Panc1 (cell line): ENCODE measurements at regions not wholly inside any gene's neighbourhood (a gene's known extent, or its start where the extent isn't known, plus 50 kb on each side); places are given as distances from the start of the nearest gene placed in this dataset.

Experiments used
- ATAC-seq: fragments of 200-7000 bp; cut with Tn5 transposase; 2 replicates; pipeline ENCODE4 v1.9.1; 2020; ENCODE audit warnings: mild to moderate bottlenecking, moderate library complexity
- BruUV-seq: library from RNA; stranded (reverse); fragments of 400-500 nt; replicated peaks from 2 replicates; lab custom pipeline; 2021; lab: Mats Ljungman, UMichigan
- CTCF ChIA-PET: fragments of 300-600 bp; sonication (Branson Sonifier 250); formaldehyde crosslinking; loops from one replicate; lab custom pipeline; 2022; ENCODE audit warnings: antibody characterized with exemption; lab: Charles Lee
- POLR2A ChIA-PET: fragments of 300-600 bp; sonication (Branson Sonifier 250); formaldehyde crosslinking; loops from one replicate; lab custom pipeline; 2022; ENCODE audit warnings: antibody characterized with exemption; lab: Charles Lee
- DNase-seq: peaks from one replicate; pipeline ENCODE4 v3.0.0-alpha.2; 2010; ENCODE audit warnings: low read depth, low spot score
- H3K27ac ChIP-seq: 2 replicates; pipeline ENCODE4 v1.5.1; 2011; ENCODE audit warnings: mild to moderate bottlenecking, low read length, inconsistent platforms
- H3K27me3 ChIP-seq: fragments of 200-500 bp; sonication (Bioruptor generic); 2 replicates; pipeline ENCODE4 v1.6.0; 2014; ENCODE audit warnings: low read length, inconsistent platforms; ENCODE audit not compliant: control insufficient read depth, insufficient read depth
- H3K36me3 ChIP-seq: fragments of 200-500 bp; sonication (Bioruptor generic); 2 replicates; pipeline ENCODE4 v1.5.1; 2014; ENCODE audit warnings: inconsistent platforms, mild to moderate bottlenecking, low read length, moderate library complexity; ENCODE audit not compliant: control insufficient read depth, insufficient read depth
- H3K4me1 ChIP-seq: 2 replicates; pipeline ENCODE4 v1.5.1; 2011; ENCODE audit warnings: inconsistent platforms, mild to moderate bottlenecking, low read length, moderate library complexity; ENCODE audit not compliant: control insufficient read depth, insufficient read depth
- H3K4me3 ChIP-seq, 2 experiments: 2 replicates each; pipeline ENCODE4 v1.5.1; 2011 to 2012; ENCODE audit warnings: low read depth in 2 of 2, low read length in 2 of 2, mild to moderate bottlenecking in 2 of 2, inconsistent platforms in 1 of 2, moderate library complexity in 1 of 2
- H3K9me3 ChIP-seq: fragments of 200-500 bp; sonication (Bioruptor generic); 2 replicates; pipeline ENCODE4 v1.5.1; 2014; ENCODE audit warnings: low read depth, mild to moderate bottlenecking, inconsistent platforms, low read length, moderate library complexity; ENCODE audit not compliant: control insufficient read depth, insufficient read depth
- POLR2AphosphoS5 ChIP-seq: IDR thresholded peaks from 2 replicates; pipeline ENCODE4 v1.6.1; 2012; ENCODE audit warnings: mild to moderate bottlenecking, low read depth, low read length, moderate library complexity
- SIN3A ChIP-seq: IDR thresholded peaks from 2 replicates; pipeline ENCODE4 v1.6.1; 2012; ENCODE audit warnings: low read depth, mild to moderate bottlenecking, low read length, moderate library complexity, borderline replicate concordance; ENCODE audit not compliant: insufficient read depth
- TCF7L2 ChIP-seq: IDR thresholded peaks from 2 replicates; pipeline ENCODE4 v1.6.1; 2011; ENCODE audit warnings: mild to moderate bottlenecking, low read depth, low read length, inconsistent platforms
- in situ Hi-C: cut with HindIII; loops from 2 replicates; pipeline ENCODE4 v1.10.0; 2016; ENCODE audit warnings: low sequenced_read_pairs, low pct_unique_long_range_greater_than_20kb
- intact Hi-C: fragments of 100-400 bp; cut with micrococcal nuclease; formaldehyde crosslinking; loops from one replicate; pipeline ENCODE4 v1.10.0; 2022; ENCODE audit not compliant: unreplicated experiment
- TF ChIP-seq, protein P1 (sequence below): fragments of 450-650 bp; IDR thresholded peaks from 2 replicates; pipeline ENCODE4 v1.5.1; 2017; ENCODE audit warnings: mild to moderate bottlenecking
- TF ChIP-seq, protein P2 (sequence below), 2 experiments: IDR thresholded peaks; 2 replicates each; pipeline ENCODE4 v1.6.1; 2011 to 2012; ENCODE audit warnings: low read depth in 2 of 2, control low read depth in 1 of 2, low read length in 1 of 2, mild to moderate bottlenecking in 1 of 2, moderate library complexity in 1 of 2; ENCODE audit not compliant: insufficient read depth in 1 of 2

DNA sequence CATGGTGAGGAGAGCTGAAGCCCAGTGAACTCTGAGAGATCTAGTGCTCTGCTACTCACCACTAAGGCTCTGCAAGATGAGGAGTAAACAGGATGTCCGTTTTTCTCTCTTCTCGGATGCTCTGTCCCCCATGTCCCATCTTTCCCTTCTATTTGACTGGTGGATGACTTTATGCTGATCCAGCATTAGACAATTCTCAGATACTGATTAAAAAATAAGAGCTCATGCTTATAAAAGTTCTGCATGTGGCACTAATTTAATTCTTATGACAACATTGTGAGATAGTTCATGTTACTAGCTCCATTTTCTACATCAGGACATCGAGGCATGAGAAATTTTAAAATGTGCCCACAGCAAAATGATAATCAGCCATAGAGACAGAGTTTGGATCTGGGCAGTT is 77.0 kb downstream of the HMHB1 start:
- ATAC-seq (no peak), DNase-seq (no peak)
- BruUV-seq = no TSS peak
- intact Hi-C loops (no loop called here), in situ Hi-C loops (no loop called here)
- CTCF ChIA-PET = no interaction called here
- no peak overlapping the region for H3K4me3 ChIP-seq
- H3K4me1 ChIP-seq = no peaks in the 10 kb centered on the region
- H3K9me3 ChIP-seq = no peaks in the 10 kb centered on the region
- no peak for TF ChIP-seq POLR2AphosphoS5
- H3K36me3 ChIP-seq = no peaks in the 10 kb centered on the region
- H3K27ac ChIP-seq = no peak overlapping the region
- POLR2A ChIA-PET = no interaction called here
- H3K27me3 ChIP-seq = no peaks in the 10 kb centered on the region

DNA sequence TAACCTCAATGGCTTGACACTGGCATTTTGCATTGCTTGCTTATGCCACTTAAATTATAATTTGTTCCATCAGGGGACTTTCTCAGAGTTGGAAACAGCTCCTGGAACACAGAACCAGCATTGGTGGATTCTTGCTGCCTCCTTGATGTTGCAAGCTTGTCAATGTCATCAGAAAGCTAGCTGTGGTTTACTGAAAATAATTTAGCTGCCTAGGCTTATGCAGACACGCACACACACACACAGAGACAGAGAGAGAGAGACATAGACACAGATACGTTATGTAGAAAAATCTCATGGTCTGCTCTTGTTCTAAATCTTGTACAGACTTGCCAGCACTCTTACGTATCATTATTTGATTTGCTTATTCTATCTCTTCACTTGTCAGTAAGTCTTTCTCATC is 78.0 kb downstream of the HMHB1 start:
- no peak overlapping the region for H3K27ac ChIP-seq
- ATAC-seq (no peak), DNase-seq (no peak)
- no peaks in the 10 kb centered on the region for H3K27me3 ChIP-seq
- H3K4me3 ChIP-seq = no peak overlapping the region
- POLR2A ChIA-PET = interaction anchor here (0.6 kb wide), 3 partner anchors 16 to 1075 kb away, joined by 4 to 7 read pairs (median 5); no protein-coding TSS in a partner anchor
- no TSS peak for BruUV-seq
- H3K36me3 ChIP-seq = no peaks in the 10 kb centered on the region
- no peaks in the 10 kb centered on the region for H3K9me3 ChIP-seq
- intact Hi-C loops = no loop called here
- H3K4me1 ChIP-seq = no peaks in the 10 kb centered on the region
- in situ Hi-C loops = no loop called here
- TF ChIP-seq, protein P1, sequence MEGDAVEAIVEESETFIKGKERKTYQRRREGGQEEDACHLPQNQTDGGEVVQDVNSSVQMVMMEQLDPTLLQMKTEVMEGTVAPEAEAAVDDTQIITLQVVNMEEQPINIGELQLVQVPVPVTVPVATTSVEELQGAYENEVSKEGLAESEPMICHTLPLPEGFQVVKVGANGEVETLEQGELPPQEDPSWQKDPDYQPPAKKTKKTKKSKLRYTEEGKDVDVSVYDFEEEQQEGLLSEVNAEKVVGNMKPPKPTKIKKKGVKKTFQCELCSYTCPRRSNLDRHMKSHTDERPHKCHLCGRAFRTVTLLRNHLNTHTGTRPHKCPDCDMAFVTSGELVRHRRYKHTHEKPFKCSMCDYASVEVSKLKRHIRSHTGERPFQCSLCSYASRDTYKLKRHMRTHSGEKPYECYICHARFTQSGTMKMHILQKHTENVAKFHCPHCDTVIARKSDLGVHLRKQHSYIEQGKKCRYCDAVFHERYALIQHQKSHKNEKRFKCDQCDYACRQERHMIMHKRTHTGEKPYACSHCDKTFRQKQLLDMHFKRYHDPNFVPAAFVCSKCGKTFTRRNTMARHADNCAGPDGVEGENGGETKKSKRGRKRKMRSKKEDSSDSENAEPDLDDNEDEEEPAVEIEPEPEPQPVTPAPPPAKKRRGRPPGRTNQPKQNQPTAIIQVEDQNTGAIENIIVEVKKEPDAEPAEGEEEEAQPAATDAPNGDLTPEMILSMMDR = no peak
- TF ChIP-seq TCF7L2 (no peak), SIN3A (no peak), POLR2AphosphoS5 (no peak)
- TF ChIP-seq, protein P2, sequence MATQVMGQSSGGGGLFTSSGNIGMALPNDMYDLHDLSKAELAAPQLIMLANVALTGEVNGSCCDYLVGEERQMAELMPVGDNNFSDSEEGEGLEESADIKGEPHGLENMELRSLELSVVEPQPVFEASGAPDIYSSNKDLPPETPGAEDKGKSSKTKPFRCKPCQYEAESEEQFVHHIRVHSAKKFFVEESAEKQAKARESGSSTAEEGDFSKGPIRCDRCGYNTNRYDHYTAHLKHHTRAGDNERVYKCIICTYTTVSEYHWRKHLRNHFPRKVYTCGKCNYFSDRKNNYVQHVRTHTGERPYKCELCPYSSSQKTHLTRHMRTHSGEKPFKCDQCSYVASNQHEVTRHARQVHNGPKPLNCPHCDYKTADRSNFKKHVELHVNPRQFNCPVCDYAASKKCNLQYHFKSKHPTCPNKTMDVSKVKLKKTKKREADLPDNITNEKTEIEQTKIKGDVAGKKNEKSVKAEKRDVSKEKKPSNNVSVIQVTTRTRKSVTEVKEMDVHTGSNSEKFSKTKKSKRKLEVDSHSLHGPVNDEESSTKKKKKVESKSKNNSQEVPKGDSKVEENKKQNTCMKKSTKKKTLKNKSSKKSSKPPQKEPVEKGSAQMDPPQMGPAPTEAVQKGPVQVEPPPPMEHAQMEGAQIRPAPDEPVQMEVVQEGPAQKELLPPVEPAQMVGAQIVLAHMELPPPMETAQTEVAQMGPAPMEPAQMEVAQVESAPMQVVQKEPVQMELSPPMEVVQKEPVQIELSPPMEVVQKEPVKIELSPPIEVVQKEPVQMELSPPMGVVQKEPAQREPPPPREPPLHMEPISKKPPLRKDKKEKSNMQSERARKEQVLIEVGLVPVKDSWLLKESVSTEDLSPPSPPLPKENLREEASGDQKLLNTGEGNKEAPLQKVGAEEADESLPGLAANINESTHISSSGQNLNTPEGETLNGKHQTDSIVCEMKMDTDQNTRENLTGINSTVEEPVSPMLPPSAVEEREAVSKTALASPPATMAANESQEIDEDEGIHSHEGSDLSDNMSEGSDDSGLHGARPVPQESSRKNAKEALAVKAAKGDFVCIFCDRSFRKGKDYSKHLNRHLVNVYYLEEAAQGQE (IDR thresholded peaks at IDR 0.05; ENCODE audit: insufficient read depth in 1 of 2, low read depth in 2 of 2, low read length in 1 of 2) = no peak
- CTCF ChIA-PET = no interaction called here

DNA sequence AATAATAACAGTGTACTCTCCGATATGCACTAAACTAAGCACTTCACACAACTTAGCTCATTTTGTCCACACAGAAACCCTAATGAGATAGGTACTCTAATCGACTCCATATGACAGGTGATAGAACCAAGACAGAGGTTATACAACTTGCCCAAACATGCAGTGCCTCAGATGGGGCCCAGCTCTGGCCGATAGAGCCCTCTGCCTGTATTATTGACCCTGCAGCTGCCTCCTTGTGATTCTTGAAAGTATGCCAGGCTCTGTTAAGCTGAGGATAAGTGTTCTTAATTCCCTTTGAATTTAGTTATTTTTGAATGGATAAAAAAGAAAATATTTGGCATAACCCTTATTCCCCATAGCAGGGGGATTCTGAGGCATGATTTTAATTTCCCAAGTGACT is 78.5 kb downstream of the HMHB1 start:
- no peaks in the 10 kb centered on the region for H3K9me3 ChIP-seq
- no peak for ATAC-seq
- TF ChIP-seq POLR2AphosphoS5 (no peak), SIN3A (no peak), TCF7L2 (no peak)
- TF ChIP-seq, protein P1 = no peak
- TF ChIP-seq, protein P2 (IDR thresholded peaks at IDR 0.05; ENCODE audit: insufficient read depth in 1 of 2, low read depth in 2 of 2, low read length in 1 of 2) = no peak
- H3K27ac ChIP-seq = no peak overlapping the region
- in situ Hi-C loops (no loop called here), intact Hi-C loops (no loop called here)
- CTCF ChIA-PET = no interaction called here
- H3K27me3 ChIP-seq = no peaks in the 10 kb centered on the region
- H3K4me1 ChIP-seq = no peaks in the 10 kb centered on the region
- BruUV-seq = no TSS peak
- POLR2A ChIA-PET = interaction anchor here (0.6 kb wide), 3 partner anchors 16 to 1076 kb away, joined by 4 to 7 read pairs (median 5); no protein-coding TSS in a partner anchor
- DNase-seq = no peak
- no peak overlapping the region for H3K4me3 ChIP-seq
- H3K36me3 ChIP-seq = no peaks in the 10 kb centered on the region
